IMR-90 (cell line): ENCODE measurements at regions not wholly inside any gene's neighbourhood (a gene's known extent, or its start where the extent isn't known, plus 50 kb on each side); places are given as distances from the start of the nearest gene placed in this dataset.

Experiments used
- ATAC-seq: fragments of 200-7000 bp; cut with Tn5 transposase; 2 replicates; pipeline ENCODE4 v1.9.1; 2020; ENCODE audit warnings: low read depth, mild to moderate bottlenecking, moderate library complexity
- BruUV-seq: library from RNA; stranded (reverse); fragments of 400-500 nt; replicated peaks from 2 replicates; lab custom pipeline; 2021; lab: Mats Ljungman, UMichigan
- CTCF ChIA-PET: fragments of 300-600 bp; formaldehyde crosslinking; extraction: SDS; loops from one replicate; lab custom pipeline; 2021; ENCODE audit warnings: antibody characterized with exemption; lab: Yijun Ruan, JAX
- POLR2A ChIA-PET: fragments of 300-600 bp; sonication (Branson Sonifier 250); formaldehyde crosslinking; loops from one replicate; lab custom pipeline; 2022; ENCODE audit warnings: antibody characterized with exemption; ENCODE audit not compliant: unreplicated experiment; lab: Charles Lee
- DNase-seq: peaks from one replicate; pipeline ENCODE4 v3.0.0; 2013
- H2AFZ ChIP-seq: replicated peaks from 2 replicates; pipeline ENCODE3; 2013; ENCODE audit warnings: low read length, mild to moderate bottlenecking; ENCODE audit not compliant: poor library complexity
- H2AK5ac ChIP-seq: 2 replicates; pipeline ENCODE4 v1.6.1; 2013; ENCODE audit warnings: low read depth, low read length, inconsistent platforms
- H2AK9ac ChIP-seq: replicated peaks from 2 replicates; pipeline ENCODE3; 2013; ENCODE audit warnings: mild to moderate bottlenecking, low read depth, low read length, moderate library complexity; ENCODE audit not compliant: poor library complexity
- H2BK120ac ChIP-seq: 2 replicates; pipeline ENCODE4 v1.6.1; 2013; ENCODE audit warnings: low read depth, low read length, inconsistent platforms
- H2BK15ac ChIP-seq: 3 replicates; pipeline ENCODE4 v1.6.1; 2013; ENCODE audit warnings: low read depth, low read length, inconsistent platforms
- H2BK20ac ChIP-seq: 2 replicates; pipeline ENCODE4 v1.6.1; 2013; ENCODE audit warnings: low read depth, mild to moderate bottlenecking, inconsistent platforms, low read length, moderate library complexity
- H2BK5ac ChIP-seq: 2 replicates; pipeline ENCODE4 v1.6.1; 2013; ENCODE audit warnings: mild to moderate bottlenecking, low read depth, low read length, inconsistent platforms; ENCODE audit not compliant: poor library complexity, severe bottlenecking
- H3K14ac ChIP-seq: replicated peaks from 2 replicates; pipeline ENCODE4 v1.6.1; 2013; ENCODE audit warnings: low read depth, low read length, inconsistent platforms
- H3K18ac ChIP-seq: 2 replicates; pipeline ENCODE4 v1.6.1; 2013; ENCODE audit warnings: low read depth, low read length, control low read depth
- H3K23ac ChIP-seq: 2 replicates; pipeline ENCODE4 v1.6.1; 2013; ENCODE audit warnings: low read depth, low read length, inconsistent platforms
- H3K27ac ChIP-seq: 2 replicates; pipeline ENCODE4 v1.5.1; 2013; ENCODE audit warnings: mild to moderate bottlenecking, control low read depth, low read length; ENCODE audit not compliant: insufficient read depth
- H3K27me3 ChIP-seq: 2 replicates; pipeline ENCODE4 v1.6.1; 2013; ENCODE audit warnings: low read length; ENCODE audit not compliant: control insufficient read depth, insufficient read depth
- H3K36me3 ChIP-seq: 2 replicates; pipeline ENCODE4 v1.6.1; 2013; ENCODE audit warnings: low read length, mixed read lengths; ENCODE audit not compliant: control insufficient read depth, insufficient read depth
- H3K4ac ChIP-seq: 2 replicates; pipeline ENCODE4 v1.6.1; 2013; ENCODE audit warnings: low read depth, low read length, inconsistent platforms
- H3K4me1 ChIP-seq: 2 replicates; pipeline ENCODE4 v1.6.1; 2013; ENCODE audit warnings: low read length, mixed read lengths; ENCODE audit not compliant: control insufficient read depth, insufficient read depth
- H3K4me2 ChIP-seq: 2 replicates; pipeline ENCODE4 v1.6.1; 2013; ENCODE audit warnings: low read depth, mild to moderate bottlenecking, control low read depth, low read length, moderate library complexity
- H3K4me3 ChIP-seq: 2 replicates; pipeline ENCODE4 v1.5.1; 2013; ENCODE audit warnings: low read depth, mild to moderate bottlenecking, control low read depth, low read length, moderate library complexity; ENCODE audit not compliant: insufficient read depth
- H3K56ac ChIP-seq: 2 replicates; pipeline ENCODE4 v1.6.1; 2013; ENCODE audit warnings: low read length, inconsistent platforms; ENCODE audit not compliant: insufficient read depth; ENCODE audit errors: extremely low read depth
- H3K79me1 ChIP-seq, 2 experiments: 2 replicates each; pipeline ENCODE4 v1.6.1; 2013; ENCODE audit warnings: low read length in 2 of 2, inconsistent platforms in 1 of 2, low read depth in 1 of 2
- H3K9ac ChIP-seq: 2 replicates; pipeline ENCODE4 v1.6.1; 2013; ENCODE audit warnings: low read depth, low read length, control low read depth
- H3K9me1 ChIP-seq: 2 replicates; pipeline ENCODE4 v1.6.1; 2013; ENCODE audit warnings: low read length, inconsistent platforms; ENCODE audit not compliant: insufficient read depth
- H3K9me3 ChIP-seq: 2 replicates; pipeline ENCODE4 v1.6.1; 2013; ENCODE audit warnings: low read length; ENCODE audit not compliant: control insufficient read depth, insufficient read depth
- H4K20me1 ChIP-seq: 2 replicates; pipeline ENCODE4 v1.6.1; 2013; ENCODE audit warnings: low read length, inconsistent platforms; ENCODE audit not compliant: insufficient read depth
- H4K5ac ChIP-seq: 2 replicates; pipeline ENCODE4 v1.6.1; 2013; ENCODE audit warnings: mild to moderate bottlenecking, low read depth, low read length, control low read depth
- H4K8ac ChIP-seq, 2 experiments: 2 replicates each; pipeline ENCODE4 v1.6.1; 2013; ENCODE audit warnings: low read depth in 2 of 2, low read length in 2 of 2, control low read depth in 1 of 2, inconsistent platforms in 1 of 2
- H4K91ac ChIP-seq: 2 replicates; pipeline ENCODE4 v1.6.1; 2013; ENCODE audit warnings: low read depth, low read length, inconsistent platforms; ENCODE audit not compliant: insufficient read depth
- RCOR1 ChIP-seq: IDR thresholded peaks from 2 replicates; pipeline ENCODE4 v1.6.1; 2012; ENCODE audit warnings: mild to moderate bottlenecking, low read length, improper control_type of control experiment; ENCODE audit not compliant: insufficient replicate concordance
- WGBS, 2 experiments: methylation state at CpG; one replicate each; pipeline versions ENCODE4 v1.1.5 to v1.1.7; 2013; ENCODE audit warnings: missing lambda C conversion rate in 2 of 2; ENCODE audit not compliant: insufficient read length in 1 of 2; ENCODE audit errors: extremely low coverage in 2 of 2; 5-methylcytosine and 5-hydroxymethylcytosine counted together
- dilution Hi-C: fragments of 300-500 bp; cut with HindIII; formaldehyde crosslinking; loops from one replicate; pipeline ENCODE4 v1.14.3; 2018; ENCODE audit warnings: low sequenced_read_pairs; ENCODE audit not compliant: unreplicated experiment
- in situ Hi-C: fragments of 300-500 bp; cut with MboI; formaldehyde crosslinking; loops from 3 replicates; pipeline ENCODE4 v1.14.3; 2019; ENCODE audit warnings: low sequenced_read_pairs, inconsistent platforms, mixed read lengths
- intact Hi-C: fragments of 100-400 bp; cut with micrococcal nuclease; formaldehyde crosslinking; loops from 2 replicates; pipeline ENCODE4 v1.10.0; 2022

DNA sequence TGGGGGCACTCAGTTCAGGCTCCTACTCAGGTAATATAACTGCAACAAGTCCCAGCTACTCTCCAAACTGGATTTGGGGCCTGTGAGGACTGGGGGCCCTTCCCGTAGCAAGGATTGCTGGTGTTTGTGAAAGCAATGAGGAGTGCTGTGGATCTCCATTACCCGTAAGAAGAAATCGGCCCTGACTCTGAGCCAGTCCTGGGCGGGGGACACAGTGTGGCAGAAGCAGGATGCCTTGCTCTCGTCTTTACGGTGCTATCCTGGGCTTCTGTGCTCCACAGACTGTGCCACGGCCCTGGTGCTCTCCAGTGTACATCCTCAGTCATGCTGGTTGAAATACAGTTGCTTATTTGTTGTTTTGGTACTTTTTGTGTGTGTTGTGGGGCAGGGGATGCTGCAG lies 172.9 kb downstream of the NDUFA10 start:
- Histone ChIP-seq H3K14ac (no peak overlapping the region), H3K4me3 (no peak overlapping the region), H3K36me3 (no peaks in the 10 kb centered on the region), H2AFZ (peak overlapping the region; percentile 29), H4K5ac (no peak overlapping the region), H4K91ac (no peak overlapping the region), H3K23ac (no peak overlapping the region), H2BK120ac (no peak overlapping the region), H3K9me3 (peaks cover 14% of the 10 kb centered on the region), H3K18ac (no peak overlapping the region), H3K27me3 (no peaks in the 10 kb centered on the region), H4K20me1 (no peaks in the 10 kb centered on the region), H3K4ac (no peak overlapping the region), H2BK5ac (no peak overlapping the region), H3K79me1 (no peaks in the 10 kb centered on the region), H3K4me1 (no peaks in the 10 kb centered on the region), H2BK15ac (no peak overlapping the region), H3K56ac (no peak overlapping the region), H3K9me1 (no peaks in the 10 kb centered on the region), H3K9ac (no peak overlapping the region), H2AK5ac (no peak overlapping the region), H3K27ac (no peak overlapping the region), H2AK9ac (no peak overlapping the region), H3K4me2 (no peak overlapping the region), H4K8ac (no peak overlapping the region), H2BK20ac (no peak overlapping the region)
- in situ Hi-C loops = no loop called here
- ChIA-PET POLR2A (no interaction called here), CTCF (no interaction called here)
- WGBS, 2 experiments = no CpG with 5 or more reads among the region's 7 CpGs
- no TSS peak for BruUV-seq
- ATAC-seq (no peak), DNase-seq (no peak)
- intact Hi-C loops = no loop called here
- dilution Hi-C loops = no loop called here
- TF ChIP-seq RCOR1 = no peak
